Fibroblast of pulmonary artery (primary cell): ENCODE measurements at regions not wholly inside any gene's neighbourhood (a gene's known extent, or its start where the extent isn't known, plus 50 kb on each side); places are given as distances from the start of the nearest gene placed in this dataset.

Experiments used
- DNase-seq: peaks from one replicate; pipeline ENCODE4 v3.0.0-alpha.2; 2010; ENCODE audit warnings: low read depth
- H3K4me3 ChIP-seq: replicated peaks from 2 replicates; pipeline ENCODE4 v1.5.1; 2011; ENCODE audit warnings: low read depth, mild to moderate bottlenecking, control low read depth, low read length, moderate library complexity
- CTCF ChIP-seq: IDR thresholded peaks from 2 replicates; pipeline ENCODE4 v1.5.1; 2011; ENCODE audit warnings: mild to moderate bottlenecking, control low read depth, low read length, inconsistent platforms; ENCODE audit errors: missing control alignments

GRCh38 chr6:102344769-102345168 is 951.3 kb downstream of the GRIK2 start:
- no peak for DNase-seq
- H3K4me3 ChIP-seq = no peak overlapping the region
- no peak for TF ChIP-seq CTCF

GRCh38 chr6:102340311-102340710 is 946.8 kb downstream of the GRIK2 start:
- TF ChIP-seq CTCF = no peak
- no peak overlapping the region for H3K4me3 ChIP-seq
- no peak for DNase-seq

- no peak overlapping the region for H3K4me3 ChIP-seq
- DNase-seq = no peak
- TF ChIP-seq CTCF = no peak
Measured at GRCh38 chr6:102333736-102334135, 940.2 kb downstream of the GRIK2 start.

GRCh38 chr6:102327697-102328225 is 934.3 kb downstream of the GRIK2 start:
- no peak overlapping the region for H3K4me3 ChIP-seq
- no peak for TF ChIP-seq CTCF
- DNase-seq = no peak

GRCh38 chr6:102313699-102314098 is 920.2 kb downstream of the GRIK2 start:
- no peak for DNase-seq
- H3K4me3 ChIP-seq = no peak overlapping the region
- TF ChIP-seq CTCF = no peak

- TF ChIP-seq CTCF = no peak
- no peak overlapping the region for H3K4me3 ChIP-seq
- DNase-seq = no peak
Measured at GRCh38 chr6:102309700-102310099, 916.2 kb downstream of the GRIK2 start.

- TF ChIP-seq CTCF = no peak
- H3K4me3 ChIP-seq = no peak overlapping the region
- DNase-seq = no peak
Measured at GRCh38 chr6:102300350-102300749, 906.8 kb downstream of the GRIK2 start.
